OCI-LY1 (cell line): ENCODE measurements at regions not wholly inside any gene's neighbourhood (a gene's known extent, or its start where the extent isn't known, plus 50 kb on each side); places are given as distances from the start of the nearest gene placed in this dataset.

Experiments used
- H2AFZ ChIP-seq: fragments of 200-600 bp; sonication (generic), shearing (Covaris generic); 2 replicates; pipeline ENCODE4 v1.6.0; 2014; ENCODE audit warnings: antibody characterized with exemption, mild to moderate bottlenecking, low read length
- H3F3A ChIP-seq: fragments of 200-600 bp; sonication (generic), shearing (Covaris generic); 2 replicates; pipeline ENCODE4 v1.6.0; 2014; ENCODE audit warnings: mild to moderate bottlenecking, antibody characterized with exemption, low read length, moderate library complexity; ENCODE audit not compliant: insufficient read depth
- H3K27ac ChIP-seq: fragments of 200-600 bp; sonication (generic); 2 replicates; pipeline ENCODE4 v1.5.1; 2014; ENCODE audit warnings: low read length, mixed run types, mild to moderate bottlenecking, low read depth; ENCODE audit not compliant: poor library complexity, severe bottlenecking
- H3K27me3 ChIP-seq: fragments of 200-600 bp; sonication (generic); 2 replicates; pipeline ENCODE4 v1.6.0; 2014; ENCODE audit warnings: antibody characterized with exemption, mild to moderate bottlenecking, low read length, moderate library complexity; ENCODE audit not compliant: insufficient read depth
- H3K36me3 ChIP-seq: fragments of 200-600 bp; sonication (generic); 2 replicates; pipeline ENCODE4 v1.6.1; 2014; ENCODE audit warnings: mild to moderate bottlenecking, antibody characterized with exemption, low read length, moderate library complexity, mixed read lengths; ENCODE audit not compliant: insufficient read depth
- H3K4me1 ChIP-seq: fragments of 200-600 bp; sonication (generic); 2 replicates; pipeline ENCODE4 v1.5.1; 2014; ENCODE audit warnings: mild to moderate bottlenecking, low read length, moderate library complexity; ENCODE audit not compliant: insufficient read depth, severe bottlenecking
- H3K4me2 ChIP-seq: fragments of 200-600 bp; sonication (generic), shearing (Covaris generic); 2 replicates; pipeline ENCODE4 v1.6.1; 2014; ENCODE audit warnings: low read length
- H3K4me3 ChIP-seq: fragments of 200-600 bp; sonication (generic); 2 replicates; pipeline ENCODE4 v1.5.1; 2014; ENCODE audit warnings: low read length, low read depth, mild to moderate bottlenecking, mixed read lengths; ENCODE audit not compliant: poor library complexity, severe bottlenecking
- H3K79me2 ChIP-seq: fragments of 200-600 bp; shearing (Covaris generic); 2 replicates; pipeline ENCODE4 v1.6.1; 2016; ENCODE audit warnings: mixed run types, low read length, mixed read lengths; ENCODE audit not compliant: insufficient read depth
- H3K9ac ChIP-seq: fragments of 200-600 bp; sonication (generic), shearing (Covaris generic); 2 replicates; pipeline ENCODE4 v1.6.1; 2014; ENCODE audit warnings: mild to moderate bottlenecking, low read length, mixed read lengths
- H3K9me2 ChIP-seq: fragments of 200-600 bp; sonication (generic), shearing (Covaris generic); 2 replicates; pipeline ENCODE4 v1.6.1; 2014; ENCODE audit warnings: low read depth, mild to moderate bottlenecking, low read length, mixed read lengths
- H3K9me3 ChIP-seq: fragments of 200-600 bp; shearing (Covaris generic); 2 replicates; pipeline ENCODE4 v1.6.1; 2014; ENCODE audit warnings: low read length, mixed read lengths
- H4K20me1 ChIP-seq: fragments of 200-600 bp; sonication (generic), shearing (Covaris generic); 2 replicates; pipeline ENCODE4 v1.6.0; 2016; ENCODE audit warnings: mild to moderate bottlenecking, low read length; ENCODE audit not compliant: insufficient read depth
- CTCF ChIP-seq: fragments of 200-600 bp; sonication (generic), shearing (Covaris generic); IDR thresholded peaks from 2 replicates; pipeline ENCODE4 v1.5.1; 2017; ENCODE audit warnings: mild to moderate bottlenecking, antibody characterized with exemption, low read length, moderate library complexity, mixed read lengths
- EZH2 ChIP-seq: fragments of 200-600 bp; sonication (generic), shearing (Covaris generic); IDR thresholded peaks from 2 replicates; pipeline ENCODE4 v1.8.0; 2017; ENCODE audit warnings: borderline replicate concordance, mixed run types, mild to moderate bottlenecking, antibody characterized with exemption, low read length, moderate library complexity, mixed read lengths

- Histone ChIP-seq H3K27me3 (no peaks in the 10 kb centered on the region), H3K4me1 (no peaks in the 10 kb centered on the region), H3K9ac (no peak overlapping the region), H3K79me2 (no peaks in the 10 kb centered on the region), H4K20me1 (no peaks in the 10 kb centered on the region), H3K27ac (no peak overlapping the region), H3K4me2 (no peak overlapping the region), H3K36me3 (no peaks in the 10 kb centered on the region; the same call in 1 of the 2 replicates), H2AFZ (no peak overlapping the region), H3F3A (no peaks in the 10 kb centered on the region), H3K9me3 (peaks cover 16% of the 10 kb centered on the region; the same call in 1 of the 2 replicates), H3K4me3 (no peak overlapping the region), H3K9me2 (no peaks in the 10 kb centered on the region)
- no peak for TF ChIP-seq CTCF
- no peak for TF ChIP-seq EZH2
These were observed 1220.9 kb downstream of the PCDH9 start for GRCh38 chr13:66009241-66009640.

DNA sequence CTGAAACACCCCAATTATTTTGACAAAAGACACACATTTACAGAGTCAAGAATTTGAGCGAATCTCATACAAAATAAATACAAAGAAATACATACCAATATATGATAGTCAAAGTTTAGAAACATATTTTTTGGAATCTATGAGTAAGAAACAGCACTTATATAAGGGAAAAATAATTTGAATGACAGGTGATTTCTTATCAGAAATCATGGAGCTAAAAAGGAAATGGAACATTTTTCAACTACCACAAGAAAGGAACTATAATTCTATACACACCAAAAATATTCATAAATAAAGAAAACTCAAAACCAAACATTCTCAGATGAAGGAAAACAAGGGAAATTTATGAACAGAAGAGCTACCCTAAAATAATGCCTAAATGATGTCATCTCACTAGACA is 1226.6 kb downstream of the PCDH9 start:
- no peaks in the 10 kb centered on the region for H4K20me1 ChIP-seq
- no peaks in the 10 kb centered on the region for H3F3A ChIP-seq
- no peak for TF ChIP-seq CTCF
- no peak for TF ChIP-seq EZH2
- no peak overlapping the region for H3K27ac ChIP-seq
- H3K4me1 ChIP-seq: no peaks in the 10 kb centered on the region
- no peak overlapping the region for H3K4me3 ChIP-seq
- H3K79me2 ChIP-seq: no peaks in the 10 kb centered on the region
- H2AFZ ChIP-seq: no peak overlapping the region
- H3K9me2 ChIP-seq: no peaks in the 10 kb centered on the region
- no peak overlapping the region for H3K4me2 ChIP-seq
- no peaks in the 10 kb centered on the region for H3K36me3 ChIP-seq
- peaks cover 16% of the 10 kb centered on the region; the same call in 1 of the 2 replicates for H3K9me3 ChIP-seq
- H3K9ac ChIP-seq: no peak overlapping the region
- no peaks in the 10 kb centered on the region for H3K27me3 ChIP-seq

- H3K4me1 ChIP-seq: no peaks in the 10 kb centered on the region
- no peaks in the 10 kb centered on the region for H3K79me2 ChIP-seq
- H3K27me3 ChIP-seq: no peaks in the 10 kb centered on the region
- H3F3A ChIP-seq: no peaks in the 10 kb centered on the region
- H4K20me1 ChIP-seq: no peaks in the 10 kb centered on the region
- TF ChIP-seq EZH2: no peak
- no peak for TF ChIP-seq CTCF
- peaks cover 16% of the 10 kb centered on the region; the same call in 1 of the 2 replicates for H3K9me3 ChIP-seq
- no peaks in the 10 kb centered on the region for H3K9me2 ChIP-seq
- no peak overlapping the region for H3K9ac ChIP-seq
- H3K36me3 ChIP-seq: no peaks in the 10 kb centered on the region
- no peak overlapping the region for H3K4me3 ChIP-seq
- no peak overlapping the region for H3K4me2 ChIP-seq
- peak overlapping the region; percentile 64; the same call in 1 of the 2 replicates for H2AFZ ChIP-seq
- no peak overlapping the region for H3K27ac ChIP-seq
These were observed 1229.0 kb downstream of the PCDH9 start for GRCh38 chr13:66001140-66001539.
